Renal pelvis (tissue), 1 donor: ENCODE measurements at regions not wholly inside any gene's neighbourhood (a gene's known extent, or its start where the extent isn't known, plus 50 kb on each side); places are given as distances from the start of the nearest gene placed in this dataset.
A peak's percentile ranks its signal among the peaks of the same experiment; 100 is the strongest.

Experiments used
- DNase-seq: peaks from one replicate; pipeline ENCODE4 v3.0.0-alpha.2; 2013

DNA sequence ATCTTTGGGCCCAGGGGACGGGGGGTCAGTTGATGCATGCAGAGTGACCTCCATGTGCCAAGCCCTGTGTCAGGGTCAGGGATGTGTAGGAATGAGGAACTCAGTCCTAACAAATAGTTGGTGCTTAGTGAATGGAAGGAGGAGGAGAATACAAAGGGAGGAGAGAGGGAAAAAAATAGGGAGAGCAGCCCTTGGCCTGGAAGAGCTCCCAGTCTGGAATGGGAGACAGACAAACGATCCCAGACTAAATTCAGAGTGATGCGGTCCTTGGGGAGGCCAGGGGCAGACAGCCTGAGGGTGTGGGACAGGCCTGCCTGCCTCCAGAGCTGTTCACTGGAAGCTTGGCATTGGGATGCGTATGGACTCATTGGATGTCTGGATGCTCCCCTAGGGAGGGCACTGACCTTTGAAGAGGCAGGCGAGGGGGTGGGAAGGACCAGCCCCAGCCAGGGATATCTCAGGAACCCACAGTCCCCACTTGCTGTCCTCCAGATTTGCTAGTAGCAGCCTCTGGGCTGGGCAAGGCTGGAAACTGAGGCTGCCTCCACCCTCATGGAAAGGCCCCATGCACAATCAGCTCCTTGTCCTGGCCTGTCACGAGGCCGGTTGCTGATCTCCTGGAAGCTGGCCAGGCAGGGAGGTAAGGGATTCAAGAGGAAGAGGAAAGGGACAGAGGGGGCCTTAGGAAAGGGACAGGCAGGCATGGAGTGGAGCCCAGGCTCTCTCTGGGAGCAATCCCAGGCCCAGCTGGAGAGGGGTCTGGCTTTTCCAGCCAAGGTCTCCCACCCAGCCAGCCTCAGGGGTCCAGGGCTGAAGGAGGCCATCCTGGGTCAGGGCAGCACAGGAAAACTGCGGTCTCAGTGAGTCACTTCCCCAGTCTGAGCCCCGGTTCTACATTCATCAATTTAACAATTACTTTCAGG lies 69.0 kb upstream of the GGTA1 start:
- DNase-seq: no peak

DNA sequence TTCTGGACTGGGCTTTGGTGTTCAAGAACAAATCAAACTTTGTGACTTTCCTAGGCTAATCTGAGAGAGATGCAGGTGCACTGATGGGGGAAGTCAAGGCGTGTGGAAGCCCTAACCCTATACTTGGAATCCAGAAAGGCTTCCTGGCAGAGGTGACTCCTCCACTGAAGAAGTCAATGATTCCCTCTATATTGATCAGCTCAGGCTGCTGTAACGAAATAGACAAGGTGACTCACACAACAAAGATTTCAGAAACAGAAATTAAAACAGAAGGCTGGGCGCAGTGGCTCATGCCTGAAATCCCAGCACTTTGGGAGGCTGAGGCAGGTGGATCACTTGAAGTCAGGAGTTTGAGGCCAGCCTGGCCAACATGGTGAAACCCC lies 69.6 kb upstream of the GGTA1 start:
- no peak for DNase-seq

DNA sequence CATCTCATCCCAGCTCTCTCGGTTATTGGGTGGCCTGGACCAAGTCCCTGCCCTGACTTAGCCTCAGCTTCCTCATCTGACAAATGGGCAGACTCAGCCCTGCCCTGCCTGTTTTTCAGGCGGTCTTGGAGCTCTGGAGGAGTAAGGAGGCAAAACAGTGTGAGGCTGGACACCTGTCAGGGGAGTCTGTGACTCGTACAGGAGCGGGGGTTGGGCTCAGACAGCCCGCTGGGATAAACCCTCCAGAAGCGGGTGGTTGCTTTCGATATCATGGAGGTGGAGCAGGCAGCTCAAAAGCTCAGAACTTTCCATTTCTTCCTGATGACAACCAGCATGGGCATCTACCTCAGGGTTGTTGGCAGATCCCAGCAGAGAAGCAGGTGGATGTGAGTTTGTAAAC lies 72.9 kb upstream of the GGTA1 start:
- no peak for DNase-seq

DNA sequence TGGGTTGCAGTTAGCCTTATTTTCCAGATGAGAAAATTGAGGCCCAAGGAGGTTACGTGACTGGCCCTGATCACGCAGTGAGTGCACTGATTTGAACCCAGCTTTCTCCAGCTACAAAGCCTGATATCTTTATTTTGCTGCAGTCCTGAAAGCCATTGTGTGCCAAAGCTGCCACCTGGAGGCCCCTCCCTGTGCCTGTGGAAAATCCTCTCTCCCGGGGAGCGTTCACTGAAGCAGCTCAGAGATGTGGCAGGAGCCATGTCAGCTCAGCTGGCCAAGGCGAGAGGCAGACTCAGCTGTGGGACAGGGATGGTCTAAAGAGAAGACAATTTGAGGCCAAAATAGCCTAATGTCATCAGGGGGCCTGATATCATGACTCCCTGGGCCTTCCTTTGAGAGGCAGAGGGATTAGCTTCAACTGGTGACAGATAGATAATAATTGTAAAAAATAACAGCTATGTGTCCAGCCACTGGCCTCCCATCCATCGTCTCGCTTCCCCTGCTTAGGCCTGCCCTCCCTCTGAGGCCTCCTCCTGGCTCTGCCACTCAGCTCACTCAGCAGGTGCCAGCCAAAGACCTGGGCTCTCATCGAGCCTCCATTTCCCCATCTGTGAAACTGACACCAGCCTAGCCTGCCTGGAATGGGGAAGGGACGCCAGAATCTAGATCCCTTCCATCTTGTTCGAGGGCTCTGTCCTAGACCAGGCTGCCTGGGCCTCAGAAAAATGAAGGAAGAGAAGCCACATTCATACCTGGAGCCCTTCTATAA lies 74.3 kb upstream of the GGTA1 start:
- no peak for DNase-seq

DNA sequence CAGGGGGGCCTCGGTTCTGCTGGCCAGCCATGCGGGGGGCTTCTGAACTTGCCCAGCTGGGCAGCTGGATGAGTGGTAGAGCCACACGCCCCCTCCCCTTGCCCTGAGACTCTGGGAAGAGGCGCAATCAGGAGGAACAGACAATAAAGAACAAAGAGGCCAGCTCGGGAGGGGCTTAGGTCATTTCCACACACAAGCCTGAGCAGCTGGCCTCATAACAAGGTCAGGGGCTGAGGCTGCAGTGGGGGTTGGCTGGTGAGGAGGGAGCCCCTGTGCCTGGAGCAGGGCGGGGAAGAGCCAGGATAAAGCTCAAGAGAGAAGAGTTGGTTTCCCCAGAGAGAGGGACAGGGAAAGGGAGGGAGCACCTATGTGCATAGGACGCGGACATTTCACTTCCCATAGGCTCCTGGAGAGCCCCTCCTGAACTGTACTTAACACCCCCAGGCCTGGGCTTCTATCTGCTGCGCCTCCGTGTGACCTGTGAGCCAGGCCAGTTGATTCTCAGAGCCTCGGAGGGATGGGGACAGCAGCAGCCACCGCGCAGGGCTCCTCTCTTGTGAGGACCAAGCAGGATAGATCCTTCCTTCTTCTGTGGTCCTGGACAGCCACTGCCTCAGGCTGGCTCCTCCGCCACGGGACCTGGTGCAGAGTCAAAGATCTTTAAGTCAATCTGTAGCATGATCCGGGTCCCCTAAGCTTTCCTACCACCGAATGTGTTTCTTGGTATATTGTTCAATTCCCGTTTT lies 75.3 kb upstream of the GGTA1 start:
- DNase-seq: no peak

DNA sequence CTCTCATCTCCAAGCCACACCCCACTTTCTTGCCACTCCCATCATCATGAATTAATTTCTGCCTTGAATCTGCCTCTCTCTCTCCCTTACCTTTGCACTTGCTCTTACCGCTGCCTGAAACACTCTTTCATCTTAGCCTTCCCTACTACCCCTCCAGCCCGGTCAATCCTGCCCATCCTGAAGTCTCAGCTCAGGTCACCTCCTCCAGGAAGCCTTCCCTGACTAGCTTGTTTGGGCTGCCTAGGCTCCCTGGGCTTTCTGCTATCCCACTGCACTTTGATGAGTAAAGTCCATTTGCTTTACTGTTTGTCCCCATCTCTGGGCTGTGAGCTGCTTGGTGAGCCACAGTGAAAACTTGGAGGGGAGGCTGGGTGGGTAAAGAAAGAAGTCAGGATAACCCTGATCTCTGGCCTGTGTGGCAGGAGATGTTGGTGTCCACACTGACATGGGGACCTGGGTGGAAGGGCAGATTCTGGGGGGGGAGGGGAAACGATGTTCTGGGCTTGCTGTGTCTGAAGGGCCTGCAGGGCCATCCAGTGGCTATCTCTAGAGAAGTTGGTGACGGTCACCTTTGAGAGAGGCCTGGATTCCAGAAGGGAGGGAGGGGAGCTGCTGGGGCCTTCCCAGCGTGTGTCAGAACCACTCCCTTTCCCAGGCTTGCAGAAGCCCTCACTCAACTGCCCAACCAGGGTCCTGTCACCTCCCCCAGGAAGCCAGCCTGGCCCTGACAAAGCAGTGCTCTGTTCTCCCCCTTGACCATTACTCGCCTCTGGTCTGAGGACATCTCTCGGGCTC lies 75.0 kb upstream of the DAB2IP start:
- DNase-seq: no peak

DNA sequence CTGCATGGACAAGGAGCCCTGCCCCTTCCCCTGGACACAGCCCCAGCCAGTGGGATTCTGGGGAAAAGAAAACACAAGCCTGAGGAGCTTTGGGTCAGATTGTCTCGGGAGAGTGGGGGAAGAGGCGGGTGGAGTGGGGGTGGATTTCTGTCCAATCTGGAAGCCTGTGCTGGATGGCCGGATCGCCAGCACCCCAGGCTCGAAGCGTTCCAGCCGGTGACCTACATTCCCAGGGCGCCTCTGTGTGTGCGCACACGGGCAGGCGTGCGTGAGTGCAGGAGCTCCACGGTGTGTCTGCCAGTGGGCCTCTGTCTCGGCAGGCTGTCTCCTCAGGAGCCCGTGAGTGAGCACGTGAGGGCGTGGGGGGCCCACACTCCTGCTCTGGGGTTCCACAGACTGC lies 74.3 kb upstream of the DAB2IP start:
- no peak for DNase-seq

DNA sequence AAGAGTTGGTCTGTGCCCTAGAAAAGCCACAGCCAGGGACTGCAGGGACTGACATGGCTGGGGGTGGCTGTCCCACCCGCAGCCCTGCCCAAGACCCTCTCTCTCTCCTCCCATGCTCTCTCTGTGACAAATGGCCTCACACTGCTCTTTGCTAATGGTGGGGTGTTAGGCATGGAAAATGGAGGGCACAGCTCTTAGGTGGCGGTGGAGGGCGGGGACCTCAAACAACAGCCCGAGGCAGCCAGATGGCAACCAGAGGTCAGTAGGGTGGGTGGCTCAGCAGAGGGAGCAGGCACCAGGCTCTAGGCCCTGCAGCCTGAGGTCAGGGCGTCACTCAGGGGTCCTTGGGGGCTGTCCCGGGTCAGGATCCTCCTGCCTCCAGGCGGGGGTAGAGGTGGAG lies 73.9 kb upstream of the DAB2IP start:
- no peak for DNase-seq

DNA sequence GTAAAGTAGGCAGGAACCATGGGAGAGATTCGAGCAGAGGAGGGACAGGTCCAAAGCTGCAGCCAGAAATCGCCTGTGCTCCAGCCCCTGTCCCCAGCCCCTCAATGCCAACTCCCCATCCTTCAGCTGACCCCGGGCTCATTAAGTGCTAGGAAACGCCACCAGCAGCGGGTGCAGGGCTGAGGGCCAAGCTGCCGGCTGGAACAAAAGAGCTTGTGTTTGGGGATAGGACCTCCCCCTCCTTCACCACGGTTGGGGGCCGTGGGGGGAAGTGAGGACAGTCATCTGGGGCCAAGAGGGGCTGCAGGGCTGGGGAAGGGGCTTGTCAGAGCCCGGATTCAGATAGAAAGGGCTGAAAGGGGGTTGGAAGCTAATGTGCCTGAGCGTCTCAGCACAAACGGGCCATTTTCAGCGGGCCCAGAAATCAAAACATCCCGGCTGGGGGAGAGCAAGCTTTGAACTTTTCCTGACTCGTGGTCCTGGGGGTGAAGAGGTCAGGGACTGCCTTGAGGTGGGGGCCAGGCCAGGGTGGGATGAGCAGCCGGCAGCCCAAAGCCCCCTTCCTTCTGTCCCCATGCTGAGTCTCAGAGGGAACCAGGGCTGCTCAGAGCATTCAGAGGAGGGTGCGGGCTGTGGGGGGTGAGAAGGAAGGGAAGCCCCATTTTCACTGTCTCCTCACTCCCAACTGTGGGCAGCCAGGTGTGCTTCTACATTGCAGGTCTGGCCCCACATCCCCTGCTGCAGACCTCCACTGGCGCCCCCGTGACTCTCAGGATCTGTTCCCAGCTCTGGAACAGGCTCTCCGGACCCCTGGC lies 69.4 kb upstream of the DAB2IP start:
- DNase-seq: no peak

DNA sequence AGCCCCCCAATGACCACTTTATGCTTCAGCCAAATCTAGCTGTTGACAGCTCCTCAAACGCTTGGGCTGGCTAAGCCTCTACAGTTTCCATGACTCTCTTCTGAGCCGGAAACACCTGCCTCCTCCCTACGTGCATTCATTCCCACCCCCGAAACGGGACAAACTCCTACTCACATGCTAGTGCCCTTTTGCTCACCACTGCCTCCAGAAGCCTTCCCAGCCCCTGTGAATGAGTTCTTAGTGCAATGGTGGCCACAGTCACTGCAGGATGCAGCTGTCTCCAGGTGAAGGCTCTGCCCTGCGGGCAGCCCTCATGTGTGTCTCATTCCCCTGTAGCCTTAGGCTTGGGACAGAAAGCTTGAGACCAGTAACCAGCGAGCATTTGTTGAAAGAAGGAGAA lies 68.8 kb upstream of the DAB2IP start:
- DNase-seq: no peak

DNA sequence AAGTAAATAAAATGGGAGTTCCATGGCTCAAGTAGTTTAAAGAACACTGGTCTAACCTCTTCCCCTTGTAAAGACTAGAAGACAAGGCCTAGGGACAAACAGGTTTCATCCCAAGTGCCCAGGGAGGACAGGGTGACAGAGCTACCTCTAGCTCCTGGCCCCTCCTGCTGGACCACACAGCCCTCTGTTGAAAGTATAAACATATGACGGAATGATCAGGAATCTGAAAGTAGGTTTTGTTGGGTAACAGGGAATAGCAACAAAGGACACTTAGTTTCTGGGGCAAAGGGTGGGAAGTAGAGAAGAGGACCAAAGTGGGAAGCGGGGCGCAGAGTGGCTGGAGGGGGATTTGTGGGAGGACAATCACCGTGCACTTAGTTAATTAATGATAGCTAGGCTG lies 67.0 kb upstream of the DAB2IP start:
- DNase-seq: no peak

DNA sequence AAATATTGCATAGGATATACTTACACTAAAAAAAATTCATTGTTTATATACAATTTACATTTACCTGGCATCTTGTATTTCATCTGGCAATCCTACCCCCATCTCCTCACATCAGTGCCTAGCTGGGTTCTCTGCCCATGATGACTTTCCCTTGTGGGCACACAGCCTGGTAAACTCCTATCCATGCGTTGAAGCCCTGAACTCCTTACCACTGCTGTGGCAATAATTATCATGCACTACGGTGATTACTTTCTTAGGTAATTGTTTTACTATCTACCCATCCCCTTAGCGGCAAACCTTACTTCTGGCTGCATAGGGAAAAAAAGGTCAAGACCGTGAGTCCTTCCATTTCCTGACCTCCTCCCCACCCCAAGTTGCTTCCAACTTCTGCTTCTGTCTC lies 63.6 kb upstream of the DAB2IP start:
- DNase-seq: no peak

DNA sequence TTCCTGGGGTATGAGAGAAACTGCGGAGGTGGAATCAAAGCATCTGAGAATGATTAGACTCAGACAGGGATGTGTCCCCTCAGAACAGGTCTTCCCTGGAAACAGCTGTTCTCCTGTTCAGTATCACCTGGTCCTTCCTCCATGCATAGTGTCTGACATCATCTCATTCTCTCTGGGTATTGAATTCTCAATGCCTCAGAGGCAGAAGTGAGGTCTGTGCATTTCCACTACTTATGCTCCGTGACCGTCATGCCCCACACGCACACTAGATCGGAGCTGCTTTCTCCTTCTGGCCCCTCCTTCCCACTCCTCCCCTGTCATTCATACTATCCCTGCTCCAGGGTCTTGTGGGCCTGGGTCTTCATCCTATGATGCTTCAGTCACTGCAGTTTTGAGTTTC lies 61.4 kb upstream of the DAB2IP start:
- no peak for DNase-seq

DNA sequence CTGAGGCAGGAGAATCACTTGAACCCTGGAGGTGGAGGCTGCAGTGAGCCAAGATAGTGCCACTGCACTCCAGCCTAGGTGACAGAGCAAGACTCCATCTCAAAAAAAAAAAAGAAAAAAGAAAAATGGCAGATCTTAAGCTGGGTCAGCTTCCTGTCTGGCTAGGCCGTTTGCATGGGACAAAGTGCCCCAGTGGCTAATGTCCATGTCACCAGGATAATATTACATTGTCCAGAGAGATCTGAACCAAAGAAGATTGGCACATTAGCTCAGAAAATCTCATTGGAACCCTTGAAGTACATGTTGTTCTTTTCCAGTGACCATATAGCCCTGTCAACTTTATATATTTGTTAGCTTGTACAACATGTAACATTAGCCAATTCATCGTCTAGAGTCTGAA lies 59.2 kb upstream of the DAB2IP start:
- no peak for DNase-seq

DNA sequence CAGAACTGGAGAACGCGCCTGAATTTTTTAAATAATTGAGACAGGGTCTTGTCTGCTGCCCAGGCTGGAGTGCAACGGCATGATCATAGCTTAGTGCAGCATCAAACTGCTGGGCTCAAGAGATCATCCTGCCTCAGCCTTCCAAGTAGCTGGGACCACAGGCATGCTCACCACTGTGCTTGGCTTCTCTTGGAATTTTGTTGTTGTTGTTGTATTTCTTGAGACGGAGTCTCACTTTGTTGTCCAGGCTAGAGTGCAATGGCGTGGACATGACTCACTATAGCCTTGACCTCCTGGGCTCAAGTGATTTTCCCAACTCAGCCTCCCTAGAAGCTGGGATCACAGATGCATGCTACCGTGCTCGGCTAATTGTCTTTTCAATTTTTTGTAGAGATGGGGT lies 58.4 kb upstream of the DAB2IP start:
- DNase-seq: no peak

DNA sequence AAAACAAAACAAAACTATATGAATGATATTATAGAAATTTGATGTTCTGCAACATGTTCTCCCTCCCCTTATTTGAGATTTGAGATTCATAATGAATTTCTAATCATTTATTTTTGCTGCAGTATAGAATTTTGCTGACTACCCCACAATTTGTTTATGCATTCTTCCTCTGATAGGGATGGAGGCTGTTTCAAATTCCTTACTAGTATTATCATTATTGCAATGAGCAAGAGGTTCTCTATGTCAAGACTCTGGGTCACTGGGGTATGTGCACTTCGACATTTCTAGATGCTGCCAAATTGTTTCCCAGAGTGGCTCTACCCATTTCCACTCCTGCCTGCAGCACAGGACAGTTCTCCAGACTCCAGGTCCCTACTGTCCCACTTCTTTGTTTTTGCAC lies 54.9 kb upstream of the DAB2IP start:
- no peak for DNase-seq

DNA sequence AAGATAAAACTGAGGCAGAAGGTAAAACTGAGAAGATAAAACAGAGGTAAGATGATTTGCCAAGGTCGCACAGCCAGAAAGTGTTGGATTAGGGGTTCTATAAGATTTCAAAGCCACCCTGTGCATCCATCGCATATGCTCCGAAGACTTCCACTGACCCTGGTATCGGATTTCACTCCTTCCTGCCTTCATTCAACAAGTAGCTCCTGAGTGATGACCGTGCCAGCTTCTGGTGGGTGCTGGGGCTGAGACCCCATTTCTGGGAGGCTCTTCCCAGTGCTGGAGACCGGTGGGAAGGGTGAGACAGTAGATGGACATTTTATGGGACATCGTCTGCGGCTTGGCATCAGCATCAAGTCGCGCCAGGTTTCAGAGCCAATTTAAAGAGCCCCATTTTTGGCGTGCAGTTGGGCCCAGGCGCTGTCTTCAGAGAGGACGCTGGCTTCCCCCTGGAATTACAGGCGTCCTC lies 53.7 kb upstream of the DAB2IP start:
- DNase-seq: no peak

DNA sequence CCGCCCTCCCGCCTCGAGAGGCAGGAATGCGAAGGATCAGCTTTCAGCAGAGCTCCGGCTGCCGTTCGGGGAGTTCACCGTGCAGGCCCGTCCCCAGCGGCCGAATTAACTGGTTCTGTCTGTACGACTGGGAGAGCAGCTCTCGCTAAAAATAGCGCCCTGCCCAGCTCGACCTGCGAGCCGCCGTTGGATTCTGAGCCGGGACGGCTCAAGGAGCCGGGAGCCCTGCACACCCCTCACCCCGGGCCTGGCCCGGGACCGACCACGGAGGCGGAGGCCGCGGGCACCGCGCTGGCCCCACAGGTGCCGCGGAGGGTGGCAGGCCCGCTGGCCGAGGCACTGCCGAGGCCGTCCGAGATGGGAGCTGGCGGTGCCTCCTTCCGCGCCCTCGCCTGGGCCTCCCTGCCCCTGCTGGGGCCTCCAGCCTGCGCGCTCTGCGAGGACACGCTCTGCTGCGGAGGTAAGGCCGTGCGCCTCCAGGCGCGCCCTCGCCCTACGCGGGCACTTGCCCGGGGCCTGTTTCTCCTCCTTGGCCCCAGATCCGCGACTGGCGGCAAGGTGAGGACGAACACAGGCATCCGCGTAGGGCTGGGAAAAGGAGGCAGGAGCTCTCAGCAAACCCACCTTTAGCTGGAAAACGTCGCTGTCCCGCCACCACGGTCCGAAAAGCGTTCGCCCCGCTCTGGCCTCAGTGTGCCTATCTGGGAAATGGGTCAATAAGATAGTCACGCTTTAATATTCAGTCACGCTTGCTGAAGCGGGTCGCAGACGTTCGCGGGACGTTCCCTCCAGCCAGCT lies 53.1 kb upstream of the DAB2IP start:
- DNase-seq: peak; percentile 90

DNA sequence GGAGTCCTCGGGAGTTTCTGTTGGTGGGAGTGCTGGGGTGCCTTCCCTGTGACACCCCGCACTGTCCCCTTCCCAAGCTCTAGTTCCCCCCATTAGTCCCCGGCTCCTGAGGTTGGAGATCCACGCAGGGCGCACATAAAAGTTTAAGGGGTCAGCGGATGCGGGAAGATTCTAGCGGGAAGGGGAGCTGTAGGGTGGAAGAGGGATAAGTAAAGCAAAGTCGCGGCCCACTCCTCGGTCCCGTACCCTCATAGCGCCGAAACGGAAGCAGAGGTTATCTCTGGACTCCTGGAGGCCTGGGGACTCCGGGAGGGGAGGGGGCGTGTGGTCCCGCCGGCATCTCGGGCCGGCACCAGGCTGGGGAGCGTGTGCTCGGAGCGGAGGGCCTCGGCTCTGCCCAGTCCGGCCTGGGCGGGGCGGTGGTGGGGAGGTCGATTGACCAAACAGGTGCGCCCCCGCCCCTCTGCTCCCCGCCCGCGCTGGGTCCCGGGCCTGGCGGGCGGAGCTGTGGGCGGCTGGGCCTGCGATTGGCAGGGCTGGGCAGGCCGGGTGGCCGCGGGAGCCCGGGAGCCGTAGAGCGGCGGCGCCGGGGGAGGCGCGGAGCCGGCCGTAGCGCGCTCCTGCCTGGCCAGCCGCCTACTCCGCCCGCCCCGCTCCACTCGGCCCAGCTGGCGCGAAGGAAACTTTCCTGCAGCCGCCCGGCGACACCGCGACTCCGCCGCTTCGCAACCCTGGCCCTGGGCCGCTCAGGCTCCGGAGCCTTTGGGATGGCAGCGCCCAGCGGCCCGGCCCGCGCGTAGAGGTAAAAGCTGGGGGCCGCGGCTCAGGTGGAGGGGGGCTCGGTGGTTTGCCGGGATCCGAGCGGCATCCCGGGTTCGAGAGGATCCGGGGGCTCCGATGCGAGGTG lies 52.2 kb upstream of the DAB2IP start:
- DNase-seq: peak; percentile 83
